Gastrocnemius medialis (tissue), 4 donors: ENCODE measurements at regions not wholly inside any gene's neighbourhood (a gene's known extent, or its start where the extent isn't known, plus 50 kb on each side); places are given as distances from the start of the nearest gene placed in this dataset.

Source experiments
- POLR2A ChIP-seq, 2 donors: fragments of 450-650 bp; IDR thresholded peaks; one replicate each; pipeline ENCODE4 v1.6.1; 2017; ENCODE audit warnings: antibody characterized with exemption in 2 of 2, mild to moderate bottlenecking in 2 of 2, moderate library complexity in 2 of 2
- TF ChIP-seq, protein P1 (sequence below), 5 experiments: fragments of 450-650 bp in 3 of 5; fragments of 200-600 bp in 2 of 5; sonication (generic) in 2 of 5; IDR thresholded peaks in 4 of 5; conservative IDR thresholded peaks in 1 of 5; 1 replicate in 4 of 5; 2 replicates in 1 of 5; pipeline ENCODE4 v1.5.1; 2016 to 2019; ENCODE audit warnings: antibody characterized with exemption in 5 of 5, mild to moderate bottlenecking in 3 of 5, moderate library complexity in 3 of 5

DNA sequence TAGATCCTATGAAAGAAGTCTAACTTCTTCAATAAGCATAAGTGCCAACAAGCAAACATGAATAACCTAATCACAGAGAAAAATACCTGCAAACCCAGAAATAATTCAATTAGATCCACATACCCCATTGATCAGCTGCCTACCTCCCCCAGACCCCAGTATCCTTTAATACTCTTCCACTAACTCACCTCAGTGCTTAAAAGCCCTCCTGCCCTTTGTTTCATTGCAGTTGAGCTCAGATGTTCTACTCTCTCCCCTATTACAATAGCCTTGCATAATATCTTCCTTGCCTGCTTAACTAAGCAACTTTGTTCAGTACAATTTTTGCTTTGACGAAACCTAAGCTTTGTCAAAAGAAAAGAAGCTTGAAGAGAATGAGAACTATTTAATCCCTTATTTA, 156.0 kb upstream of the ZC3H15 start:
- TF ChIP-seq, protein P1, sequence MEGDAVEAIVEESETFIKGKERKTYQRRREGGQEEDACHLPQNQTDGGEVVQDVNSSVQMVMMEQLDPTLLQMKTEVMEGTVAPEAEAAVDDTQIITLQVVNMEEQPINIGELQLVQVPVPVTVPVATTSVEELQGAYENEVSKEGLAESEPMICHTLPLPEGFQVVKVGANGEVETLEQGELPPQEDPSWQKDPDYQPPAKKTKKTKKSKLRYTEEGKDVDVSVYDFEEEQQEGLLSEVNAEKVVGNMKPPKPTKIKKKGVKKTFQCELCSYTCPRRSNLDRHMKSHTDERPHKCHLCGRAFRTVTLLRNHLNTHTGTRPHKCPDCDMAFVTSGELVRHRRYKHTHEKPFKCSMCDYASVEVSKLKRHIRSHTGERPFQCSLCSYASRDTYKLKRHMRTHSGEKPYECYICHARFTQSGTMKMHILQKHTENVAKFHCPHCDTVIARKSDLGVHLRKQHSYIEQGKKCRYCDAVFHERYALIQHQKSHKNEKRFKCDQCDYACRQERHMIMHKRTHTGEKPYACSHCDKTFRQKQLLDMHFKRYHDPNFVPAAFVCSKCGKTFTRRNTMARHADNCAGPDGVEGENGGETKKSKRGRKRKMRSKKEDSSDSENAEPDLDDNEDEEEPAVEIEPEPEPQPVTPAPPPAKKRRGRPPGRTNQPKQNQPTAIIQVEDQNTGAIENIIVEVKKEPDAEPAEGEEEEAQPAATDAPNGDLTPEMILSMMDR (IDR thresholded peaks at IDR 0.05 in 4 of 5, conservative IDR thresholded peaks at IDR 0.05 in 1 of 5) = no peak
- TF ChIP-seq POLR2A (IDR thresholded peaks at IDR 0.05) = no peak
